ENCODE measurements at regions not wholly inside any gene's neighbourhood (a gene's known extent, or its start where the extent isn't known, plus 50 kb on each side); places are given as distances from the start of the nearest gene placed in this dataset.

GRCh38 chr21:27595716-27596115 lies 628.8 kb upstream of the ADAMTS5 start:
- H3K27me3 ChIP-seq (ENCODE audit: control insufficient read depth, insufficient read depth, low read length), result no peaks in the 10 kb centered on the region
- CTCF ChIA-PET, result no interaction called here
- H3K36me3 ChIP-seq (ENCODE audit: control insufficient read depth, insufficient read depth, low read length), result no peaks in the 10 kb centered on the region
- no peaks in the 10 kb centered on the region for H3K4me1 ChIP-seq (ENCODE audit: control insufficient read depth, insufficient read depth, low read length)
- no peak overlapping the region for H3K27ac ChIP-seq (ENCODE audit: low read length)
- DNase-seq (ENCODE audit: low read depth, low spot score) (no peak), ATAC-seq (no peak)
- H3K4me3 ChIP-seq (ENCODE audit: low read depth in 2 of 2, low read length in 2 of 2), result no peak overlapping the region
- in situ Hi-C loops (cut with HindIII; ENCODE audit: low pct_unique_long_range_greater_than_20kb, low sequenced_read_pairs) (no loop called here), intact Hi-C loops (cut with micrococcal nuclease; ENCODE audit: unreplicated experiment) (no loop called here)
- TF ChIP-seq REST (IDR thresholded peaks at IDR 0.05; ENCODE audit: insufficient read depth in 1 of 2, low read depth in 2 of 2, low read length in 1 of 2) (no peak), POLR2AphosphoS5 (IDR thresholded peaks at IDR 0.05; ENCODE audit: low read depth, low read length) (no peak), TCF7L2 (IDR thresholded peaks at IDR 0.05; ENCODE audit: low read depth, low read length) (no peak), SIN3A (IDR thresholded peaks at IDR 0.05; ENCODE audit: borderline replicate concordance, insufficient read depth, low read depth, low read length) (no peak), CTCF (IDR thresholded peaks at IDR 0.05) (no peak)
- no TSS peak for BruUV-seq (replicated peaks)
- no peaks in the 10 kb centered on the region for H3K9me3 ChIP-seq (ENCODE audit: control insufficient read depth, insufficient read depth, low read depth, low read length)
- POLR2A ChIA-PET, result no interaction called here

- CTCF ChIA-PET, result no interaction called here
- H3K27me3 ChIP-seq (ENCODE audit: control insufficient read depth, insufficient read depth, low read length), result no peaks in the 10 kb centered on the region
- no peak for ATAC-seq
- intact Hi-C loops (cut with micrococcal nuclease; ENCODE audit: unreplicated experiment) (no loop called here), in situ Hi-C loops (cut with HindIII; ENCODE audit: low pct_unique_long_range_greater_than_20kb, low sequenced_read_pairs) (no loop called here)
- BruUV-seq (replicated peaks), result no TSS peak
- no peak overlapping the region for H3K4me3 ChIP-seq (ENCODE audit: low read depth in 2 of 2, low read length in 2 of 2)
- H3K9me3 ChIP-seq (ENCODE audit: control insufficient read depth, insufficient read depth, low read depth, low read length), result no peaks in the 10 kb centered on the region
- POLR2A ChIA-PET, result no interaction called here
- no peak overlapping the region for H3K27ac ChIP-seq (ENCODE audit: low read length)
- no peaks in the 10 kb centered on the region for H3K4me1 ChIP-seq (ENCODE audit: control insufficient read depth, insufficient read depth, low read length)
- no peak for DNase-seq (ENCODE audit: low read depth, low spot score)
- no peaks in the 10 kb centered on the region for H3K36me3 ChIP-seq (ENCODE audit: control insufficient read depth, insufficient read depth, low read length)
- no peak for TF ChIP-seq TCF7L2 (IDR thresholded peaks at IDR 0.05; ENCODE audit: low read depth, low read length)
- TF ChIP-seq CTCF (IDR thresholded peaks at IDR 0.05), result no peak
- no peak for TF ChIP-seq REST (IDR thresholded peaks at IDR 0.05; ENCODE audit: insufficient read depth in 1 of 2, low read depth in 2 of 2, low read length in 1 of 2)
These were observed 623.4 kb upstream of the ADAMTS5 start for GRCh38 chr21:27590271-27590670.
